COLO668 (cell line): ENCODE measurements at regions not wholly inside any gene's neighbourhood (a gene's known extent, or its start where the extent isn't known, plus 50 kb on each side); places are given as distances from the start of the nearest gene placed in this dataset.

Experiments
- DNase-seq: peaks from one replicate; lab custom pipeline; 2025; ENCODE audit not compliant: unreplicated experiment; lab: John Stamatoyannopoulos, UW

GRCh38 chr18:44467718-44468117 lies 213.0 kb upstream of the SETBP1 start:
- no peak for DNase-seq

GRCh38 chr18:44473394-44474066 lies 207.2 kb upstream of the SETBP1 start:
- DNase-seq = no peak

- peak; percentile 57 for DNase-seq
Observed at GRCh38 chr18:44474067-44474411, 206.6 kb upstream of the SETBP1 start.

- DNase-seq = no peak
Observed at GRCh38 chr18:44474591-44474990, 206.1 kb upstream of the SETBP1 start.

- no peak for DNase-seq
Observed at GRCh38 chr18:44482761-44483160, 197.9 kb upstream of the SETBP1 start.

- no peak for DNase-seq
Observed at GRCh38 chr18:44495151-44495550, 185.5 kb upstream of the SETBP1 start.

- DNase-seq = no peak
Observed at GRCh38 chr18:44497311-44497710, 183.4 kb upstream of the SETBP1 start.

GRCh38 chr18:44497757-44498490 lies 182.8 kb upstream of the SETBP1 start:
- DNase-seq = no peak

- no peak for DNase-seq
Observed at GRCh38 chr18:44500808-44501610, 179.7 kb upstream of the SETBP1 start.

- no peak for DNase-seq
Observed at GRCh38 chr18:44502221-44502620, 178.5 kb upstream of the SETBP1 start.

- DNase-seq = no peak
Observed at GRCh38 chr18:44502790-44503189, 177.9 kb upstream of the SETBP1 start.

- no peak for DNase-seq
Observed at GRCh38 chr18:44503854-44504253, 176.8 kb upstream of the SETBP1 start.

GRCh38 chr18:44507729-44508325 lies 172.9 kb upstream of the SETBP1 start:
- DNase-seq = no peak

- no peak for DNase-seq
Observed at GRCh38 chr18:44508474-44508873, 172.2 kb upstream of the SETBP1 start.

- DNase-seq = no peak
Observed at GRCh38 chr18:44509048-44509447, 171.6 kb upstream of the SETBP1 start.

- DNase-seq = no peak
Observed at GRCh38 chr18:44510390-44510789, 170.3 kb upstream of the SETBP1 start.

GRCh38 chr18:44513233-44513632 lies 167.5 kb upstream of the SETBP1 start:
- DNase-seq = no peak

GRCh38 chr18:44514106-44514505 lies 166.6 kb upstream of the SETBP1 start:
- DNase-seq = no peak

GRCh38 chr18:44514766-44515165 lies 165.9 kb upstream of the SETBP1 start:
- DNase-seq = no peak

- no peak for DNase-seq
Observed at GRCh38 chr18:44516450-44516849, 164.2 kb upstream of the SETBP1 start.

GRCh38 chr18:44517136-44517535 lies 163.6 kb upstream of the SETBP1 start:
- no peak for DNase-seq
